ENCODE measurements at regions not wholly inside any gene's neighbourhood (a gene's known extent, or its start where the extent isn't known, plus 50 kb on each side); places are given as distances from the start of the nearest gene placed in this dataset.

- Mint-ChIP-seq H3K4me3 (no peak overlapping the region), H3K36me3 (ENCODE audit: low read depth) (no peaks in the 10 kb centered on the region), H3K9me3 (no peaks in the 10 kb centered on the region), H3K4me1 (ENCODE audit: low read depth) (peaks cover 35% of the 10 kb centered on the region), H3K27ac (no peak overlapping the region), H3K27me3 (ENCODE audit: insufficient read depth) (no peaks in the 10 kb centered on the region)
- no peak for DNase-seq
- no peak for TF ChIP-seq CTCF (IDR thresholded peaks at IDR 0.05)
Observed at GRCh38 chr7:81165070-81165469, 246.2 kb upstream of the SEMA3C start.

GRCh38 chr7:81162771-81163525 is 244.1 kb upstream of the SEMA3C start:
- H3K4me1 Mint-ChIP-seq (ENCODE audit: low read depth), result peaks cover 40% of the 10 kb centered on the region
- H3K9me3 Mint-ChIP-seq, result no peaks in the 10 kb centered on the region
- H3K36me3 Mint-ChIP-seq (ENCODE audit: low read depth), result no peaks in the 10 kb centered on the region
- no peak for DNase-seq
- H3K27me3 Mint-ChIP-seq (ENCODE audit: insufficient read depth), result no peaks in the 10 kb centered on the region
- TF ChIP-seq CTCF (IDR thresholded peaks at IDR 0.05), result no peak
- H3K27ac Mint-ChIP-seq, result no peak overlapping the region
- no peak overlapping the region for H3K4me3 Mint-ChIP-seq

DNA sequence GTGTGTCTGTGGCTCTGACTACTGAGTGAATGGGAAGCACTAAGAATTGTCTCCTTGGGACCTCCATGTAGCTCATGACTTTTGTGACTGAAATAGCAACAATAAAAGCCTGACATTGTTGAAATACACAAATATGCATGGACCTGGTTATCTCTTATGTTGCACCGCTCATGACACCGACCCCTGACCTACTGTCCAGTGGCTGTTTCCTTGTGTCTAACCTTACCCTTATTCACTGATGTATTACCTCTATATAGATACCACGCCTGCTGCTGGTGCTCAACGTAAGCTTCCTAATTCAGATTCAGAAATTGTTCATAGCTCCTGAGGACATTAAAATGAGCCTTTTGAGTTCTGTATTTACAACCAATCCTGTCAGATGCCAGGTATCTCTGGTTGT is 243.4 kb upstream of the SEMA3C start:
- no peak for DNase-seq
- Mint-ChIP-seq H3K4me1 (ENCODE audit: low read depth) (peaks cover 40% of the 10 kb centered on the region), H3K36me3 (ENCODE audit: low read depth) (no peaks in the 10 kb centered on the region), H3K27ac (no peak overlapping the region), H3K27me3 (ENCODE audit: insufficient read depth) (no peaks in the 10 kb centered on the region; the same call in 1 of the 2 replicates), H3K9me3 (no peaks in the 10 kb centered on the region), H3K4me3 (no peak overlapping the region)
- TF ChIP-seq CTCF (IDR thresholded peaks at IDR 0.05), result no peak

- Mint-ChIP-seq H3K36me3 (ENCODE audit: low read depth) (no peaks in the 10 kb centered on the region), H3K27me3 (ENCODE audit: insufficient read depth) (no peaks in the 10 kb centered on the region; the same call in 1 of the 2 replicates), H3K9me3 (no peaks in the 10 kb centered on the region), H3K4me1 (ENCODE audit: low read depth) (peaks cover 40% of the 10 kb centered on the region), H3K4me3 (no peak overlapping the region), H3K27ac (peak overlapping the region; percentile 44)
- peak; percentile 92 for DNase-seq
- no peak for TF ChIP-seq CTCF (IDR thresholded peaks at IDR 0.05)
Observed at GRCh38 chr7:81161451-81162075, 242.7 kb upstream of the SEMA3C start.

GRCh38 chr7:81159402-81159801 is 240.6 kb upstream of the SEMA3C start:
- no peak for TF ChIP-seq CTCF (IDR thresholded peaks at IDR 0.05)
- DNase-seq, result peak; percentile 71
- no peak overlapping the region for H3K27ac Mint-ChIP-seq
- no peaks in the 10 kb centered on the region for H3K36me3 Mint-ChIP-seq (ENCODE audit: low read depth)
- no peaks in the 10 kb centered on the region for H3K9me3 Mint-ChIP-seq
- peaks cover 40% of the 10 kb centered on the region for H3K4me1 Mint-ChIP-seq (ENCODE audit: low read depth)
- no peaks in the 10 kb centered on the region; the same call in 1 of the 2 replicates for H3K27me3 Mint-ChIP-seq (ENCODE audit: insufficient read depth)
- H3K4me3 Mint-ChIP-seq, result 0 out of 2 replicates have a peak overlapping the region, but pooled peaks have one; percentile 14
